GM21526 (cell line): ENCODE measurements at regions not wholly inside any gene's neighbourhood (a gene's known extent, or its start where the extent isn't known, plus 50 kb on each side); places are given as distances from the start of the nearest gene placed in this dataset.
"Not testable (repeated sequence)": the region's sequence is repeated elsewhere in the genome, so short reads cannot be mapped to it uniquely, and the experiment has no call there.

ENCODE experiments used
- ATAC-seq: cut with Tn5 transposase; IDR thresholded peaks from one replicate; pipeline ENCODE4 v1.9.1; 2021; ENCODE audit warnings: moderate library complexity; ENCODE audit not compliant: unreplicated experiment, low FRiP score

- ATAC-seq: no peak
Measured at GRCh38 chrX:138254001-138254400, 457.5 kb downstream of the FGF13 start.

GRCh38 chrX:138255373-138255772, 456.1 kb downstream of the FGF13 start:
- no peak for ATAC-seq

GRCh38 chrX:138264095-138264494, 447.4 kb downstream of the FGF13 start:
- not testable (repeated sequence) for ATAC-seq

GRCh38 chrX:138270931-138271330, 440.6 kb downstream of the FGF13 start:
- ATAC-seq: no peak

- ATAC-seq: not testable (repeated sequence)
Measured at GRCh38 chrX:138282598-138283150, 428.8 kb downstream of the FGF13 start.

- ATAC-seq: no peak
Measured at GRCh38 chrX:138287205-138287877, 424.2 kb downstream of the FGF13 start.

GRCh38 chrX:138294951-138295350, 416.6 kb downstream of the FGF13 start:
- ATAC-seq: no peak

GRCh38 chrX:138298268-138298667, 413.2 kb downstream of the FGF13 start:
- ATAC-seq: no peak

- no peak for ATAC-seq
Measured at GRCh38 chrX:138345801-138346200, 365.7 kb downstream of the FGF13 start.

GRCh38 chrX:138349351-138349750, 362.2 kb downstream of the FGF13 start:
- ATAC-seq: no peak

GRCh38 chrX:138378876-138379275, 332.6 kb downstream of the FGF13 start:
- ATAC-seq: no peak

- ATAC-seq: no peak
Measured at GRCh38 chrX:138408101-138408500, 303.4 kb downstream of the FGF13 start.

- no peak for ATAC-seq
Measured at GRCh38 chrX:138411048-138411447, 300.5 kb downstream of the FGF13 start.
